ENCODE measurements at regions not wholly inside any gene's neighbourhood (a gene's known extent, or its start where the extent isn't known, plus 50 kb on each side); places are given as distances from the start of the nearest gene placed in this dataset.
"Not testable (repeated sequence)": the region's sequence is repeated elsewhere in the genome, so short reads cannot be mapped to it uniquely, and the experiment has no call there.

DNA sequence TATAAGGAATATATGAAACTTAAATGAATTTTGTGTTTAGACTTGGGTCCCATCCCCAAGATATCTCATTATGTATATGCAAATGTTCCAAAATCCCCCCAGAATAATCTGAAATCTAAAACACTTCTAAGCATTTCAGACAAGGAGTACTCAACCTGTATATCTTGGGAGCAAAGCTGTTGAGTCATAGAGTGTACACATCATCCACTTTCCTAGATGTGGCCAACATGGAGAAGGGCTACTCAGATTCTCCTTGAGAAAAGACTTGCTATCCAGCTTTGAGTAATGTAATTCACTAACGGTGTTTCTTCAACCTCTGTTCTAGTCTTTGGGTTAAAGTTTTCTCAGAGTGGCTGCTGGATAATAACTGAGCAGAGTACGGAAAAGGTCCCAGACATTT lies 215.5 kb upstream of the POU1F1 start:
- 86% methylated on average over 2 of the region's 2 CpGs for WGBS
- TF ChIP-seq, protein P1, sequence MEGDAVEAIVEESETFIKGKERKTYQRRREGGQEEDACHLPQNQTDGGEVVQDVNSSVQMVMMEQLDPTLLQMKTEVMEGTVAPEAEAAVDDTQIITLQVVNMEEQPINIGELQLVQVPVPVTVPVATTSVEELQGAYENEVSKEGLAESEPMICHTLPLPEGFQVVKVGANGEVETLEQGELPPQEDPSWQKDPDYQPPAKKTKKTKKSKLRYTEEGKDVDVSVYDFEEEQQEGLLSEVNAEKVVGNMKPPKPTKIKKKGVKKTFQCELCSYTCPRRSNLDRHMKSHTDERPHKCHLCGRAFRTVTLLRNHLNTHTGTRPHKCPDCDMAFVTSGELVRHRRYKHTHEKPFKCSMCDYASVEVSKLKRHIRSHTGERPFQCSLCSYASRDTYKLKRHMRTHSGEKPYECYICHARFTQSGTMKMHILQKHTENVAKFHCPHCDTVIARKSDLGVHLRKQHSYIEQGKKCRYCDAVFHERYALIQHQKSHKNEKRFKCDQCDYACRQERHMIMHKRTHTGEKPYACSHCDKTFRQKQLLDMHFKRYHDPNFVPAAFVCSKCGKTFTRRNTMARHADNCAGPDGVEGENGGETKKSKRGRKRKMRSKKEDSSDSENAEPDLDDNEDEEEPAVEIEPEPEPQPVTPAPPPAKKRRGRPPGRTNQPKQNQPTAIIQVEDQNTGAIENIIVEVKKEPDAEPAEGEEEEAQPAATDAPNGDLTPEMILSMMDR (IDR thresholded peaks at IDR 0.05), result no peak

GRCh38 chr3:87489892-87490291 lies 213.5 kb upstream of the POU1F1 start:
- WGBS, result 58% methylated on average over 4 of the region's 4 CpGs
- no peak for DNase-seq (ENCODE audit: extremely low spot score)
- H3K4me3 ChIP-seq, result no peak overlapping the region
- H3K27ac ChIP-seq (replicated peaks in 1 of 4), result no peak overlapping the region
- H3K4me1 ChIP-seq, result no peaks in the 10 kb centered on the region
- intact Hi-C loops (cut with DNase I), result no loop called here
- no peaks in the 10 kb centered on the region for H3K36me3 ChIP-seq
- no peak for TF ChIP-seq POLR2A (IDR thresholded peaks at IDR 0.05; ENCODE audit: low read depth)
- no peaks in the 10 kb centered on the region for H3K9me3 ChIP-seq
- no peaks in the 10 kb centered on the region for H3K27me3 ChIP-seq

More for the DNA sequence above, 215.5 kb upstream of the POU1F1 start:
- intact Hi-C loops (cut with DNase I), result no loop called here
- Histone ChIP-seq H3K27ac (replicated peaks in 1 of 4) (no peak overlapping the region), H3K9me3 (no peaks in the 10 kb centered on the region), H3K4me1 (no peaks in the 10 kb centered on the region), H3K36me3 (no peaks in the 10 kb centered on the region), H3K27me3 (no peaks in the 10 kb centered on the region), H3K4me3 (no peak overlapping the region)
- DNase-seq (ENCODE audit: extremely low spot score), result no peak

DNA sequence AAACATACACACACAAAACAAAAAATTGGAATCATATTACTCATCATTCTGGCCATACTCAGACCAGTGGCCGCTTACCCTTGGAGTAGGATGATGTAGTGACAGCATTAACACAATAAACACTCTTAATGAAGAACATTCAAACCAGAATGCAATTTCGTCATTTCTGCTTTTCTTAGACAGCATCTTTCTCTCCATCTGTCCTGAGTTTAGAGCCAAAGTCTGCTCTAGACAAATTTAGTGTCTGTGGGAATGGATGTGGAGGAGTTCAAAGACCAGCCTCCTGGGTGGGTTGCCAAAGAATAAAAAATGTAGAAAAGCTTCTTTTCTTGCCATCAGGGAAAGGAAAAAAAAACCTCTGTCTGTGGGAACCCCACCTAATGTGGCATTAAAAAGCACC lies 212.4 kb upstream of the POU1F1 start:
- no peak for DNase-seq (ENCODE audit: extremely low spot score)
- intact Hi-C loops (cut with DNase I), result no loop called here
- Histone ChIP-seq H3K9me3 (no peaks in the 10 kb centered on the region), H3K27me3 (no peaks in the 10 kb centered on the region), H3K4me3 (no peak overlapping the region), H3K4me1 (no peaks in the 10 kb centered on the region), H3K27ac (replicated peaks in 1 of 4) (no peak overlapping the region), H3K36me3 (no peaks in the 10 kb centered on the region)
- TF ChIP-seq POLR2AphosphoS5 (IDR thresholded peaks at IDR 0.05) (no peak), POLR2A (IDR thresholded peaks at IDR 0.05; ENCODE audit: low read depth) (no peak), EP300 (IDR thresholded peaks at IDR 0.05) (no peak)
- TF ChIP-seq, protein P1 (IDR thresholded peaks at IDR 0.05), result no peak
- 53% methylated on average over 2 of the region's 2 CpGs for WGBS

GRCh38 chr3:87486635-87487034 lies 210.3 kb upstream of the POU1F1 start:
- H3K4me3 ChIP-seq; H3K9me3 ChIP-seq; H3K27ac ChIP-seq (replicated peaks in 1 of 4); DNase-seq (ENCODE audit: extremely low spot score); intact Hi-C loops (cut with DNase I); H3K36me3 ChIP-seq; H3K4me1 ChIP-seq; H3K27me3 ChIP-seq: not testable (repeated sequence)
- 44% methylated on average over 3 of the region's 3 CpGs for WGBS

- WGBS, result 38% methylated on average over 2 of the region's 2 CpGs
- Histone ChIP-seq H3K27ac (replicated peaks in 1 of 4) (no peak overlapping the region), H3K9me3 (no peaks in the 10 kb centered on the region), H3K4me3 (no peak overlapping the region), H3K27me3 (no peaks in the 10 kb centered on the region), H3K4me1 (no peaks in the 10 kb centered on the region), H3K36me3 (no peaks in the 10 kb centered on the region)
- intact Hi-C loops (cut with DNase I), result no loop called here
- no peak for DNase-seq (ENCODE audit: extremely low spot score)
- no peak for TF ChIP-seq POLR2A (IDR thresholded peaks at IDR 0.05; ENCODE audit: low read depth)
- TF ChIP-seq EP300 (IDR thresholded peaks at IDR 0.05), result no peak
- TF ChIP-seq, protein P1 (IDR thresholded peaks at IDR 0.05), result no peak
- TF ChIP-seq POLR2AphosphoS5 (IDR thresholded peaks at IDR 0.05), result no peak
Measured at GRCh38 chr3:87486115-87486514, 209.7 kb upstream of the POU1F1 start.

DNA sequence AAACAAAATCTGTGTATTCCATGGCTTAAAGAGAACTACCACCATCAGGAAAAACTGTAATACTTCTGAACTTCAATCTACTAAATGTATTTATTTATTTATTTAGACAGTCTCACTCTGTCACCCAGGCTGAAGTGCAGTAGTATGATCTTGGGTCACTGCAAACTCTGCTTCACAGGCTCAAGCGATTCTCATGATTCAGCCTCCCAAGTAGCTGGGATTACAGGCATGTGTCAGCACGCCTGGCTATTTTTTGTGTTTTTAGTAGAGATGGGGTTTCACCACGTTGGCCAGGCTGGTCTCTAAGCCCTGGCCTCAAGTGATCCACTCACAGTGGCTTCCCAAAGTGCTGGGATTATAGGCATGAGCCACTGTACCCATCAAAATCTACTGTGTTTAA lies 202.3 kb upstream of the POU1F1 start:
- WGBS, result 68% methylated on average over 3 of the region's 3 CpGs
- no peak for DNase-seq (ENCODE audit: extremely low spot score)
- intact Hi-C loops (cut with DNase I), result no loop called here
- TF ChIP-seq, protein P1 (IDR thresholded peaks at IDR 0.05), result no peak
- no peak for TF ChIP-seq EP300 (IDR thresholded peaks at IDR 0.05)
- H3K36me3 ChIP-seq, result no peaks in the 10 kb centered on the region
- no peaks in the 10 kb centered on the region for H3K27me3 ChIP-seq
- no peaks in the 10 kb centered on the region for H3K4me1 ChIP-seq
- H3K27ac ChIP-seq (replicated peaks in 1 of 4), result no peak overlapping the region
- no peak overlapping the region for H3K4me3 ChIP-seq
- H3K9me3 ChIP-seq, result no peaks in the 10 kb centered on the region
